AG09309 (cell line): ENCODE measurements at regions not wholly inside any gene's neighbourhood (a gene's known extent, or its start where the extent isn't known, plus 50 kb on each side); places are given as distances from the start of the nearest gene placed in this dataset.

Experiments used
- DNase-seq: peaks from one replicate; pipeline ENCODE4 v3.0.0-alpha.2; 2010; ENCODE audit warnings: low read depth
- H3K4me3 ChIP-seq: 2 replicates; pipeline ENCODE4 v1.5.1; 2011; ENCODE audit warnings: mild to moderate bottlenecking, low read depth, low read length, moderate library complexity; ENCODE audit not compliant: control insufficient read depth
- CTCF ChIP-seq: IDR thresholded peaks from 2 replicates; pipeline ENCODE4 v1.5.1; 2011; ENCODE audit warnings: mild to moderate bottlenecking, low read depth, low read length, inconsistent platforms; ENCODE audit not compliant: insufficient read depth, control insufficient read depth; ENCODE audit errors: missing control alignments

GRCh38 chr9:31005086-31005665 lies 1379.3 kb upstream of the ACO1 start:
- DNase-seq, result no peak
- TF ChIP-seq CTCF, result no peak
- no peak overlapping the region for H3K4me3 ChIP-seq

- no peak overlapping the region for H3K4me3 ChIP-seq
- no peak for DNase-seq
- TF ChIP-seq CTCF, result no peak
Observed at GRCh38 chr9:31013371-31013770, 1371.1 kb upstream of the ACO1 start.

- no peak for DNase-seq
- TF ChIP-seq CTCF, result no peak
- no peak overlapping the region for H3K4me3 ChIP-seq
Observed at GRCh38 chr9:31023847-31024246, 1360.6 kb upstream of the ACO1 start.

GRCh38 chr9:31027678-31028077 lies 1356.8 kb upstream of the ACO1 start:
- no peak for DNase-seq
- no peak overlapping the region for H3K4me3 ChIP-seq
- TF ChIP-seq CTCF, result no peak

GRCh38 chr9:31028137-31028536 lies 1356.3 kb upstream of the ACO1 start:
- H3K4me3 ChIP-seq, result no peak overlapping the region
- no peak for DNase-seq
- no peak for TF ChIP-seq CTCF

GRCh38 chr9:31030741-31031202 lies 1353.7 kb upstream of the ACO1 start:
- DNase-seq, result no peak
- no peak overlapping the region for H3K4me3 ChIP-seq
- TF ChIP-seq CTCF, result no peak

- no peak for DNase-seq
- TF ChIP-seq CTCF, result no peak
Observed at GRCh38 chr9:31032206-31032605, 1352.2 kb upstream of the ACO1 start.

More at GRCh38 chr9:31032206-31032605, 1352.2 kb upstream of the ACO1 start:
- H3K4me3 ChIP-seq, result no peak overlapping the region
